ENCODE measurements at regions not wholly inside any gene's neighbourhood (a gene's known extent, or its start where the extent isn't known, plus 50 kb on each side); places are given as distances from the start of the nearest gene placed in this dataset.

- DNase-seq = no peak
These were observed 461.1 kb upstream of the NXPH2 start for GRCh38 chr2:139241286-139241685.

GRCh38 chr2:139237023-139237422, 456.8 kb upstream of the NXPH2 start:
- DNase-seq = no peak

DNA sequence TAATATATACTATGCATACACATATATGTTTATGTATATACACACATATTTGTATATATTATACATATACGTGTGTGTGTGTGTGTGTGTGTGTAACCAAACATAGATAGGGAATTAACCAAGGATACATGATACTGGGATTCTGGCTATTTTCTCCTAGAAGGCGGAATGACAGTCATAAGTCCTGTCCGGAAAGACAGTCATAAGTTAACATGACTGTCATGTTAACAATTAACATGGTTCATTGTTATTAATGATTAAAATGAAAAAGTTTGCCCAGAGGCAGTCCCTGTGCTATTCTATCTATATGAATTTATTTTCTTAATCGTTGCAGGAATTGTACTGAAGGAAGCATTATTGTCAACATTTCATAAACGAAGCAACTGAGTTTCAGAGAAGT, 450.7 kb upstream of the NXPH2 start:
- DNase-seq = no peak

DNA sequence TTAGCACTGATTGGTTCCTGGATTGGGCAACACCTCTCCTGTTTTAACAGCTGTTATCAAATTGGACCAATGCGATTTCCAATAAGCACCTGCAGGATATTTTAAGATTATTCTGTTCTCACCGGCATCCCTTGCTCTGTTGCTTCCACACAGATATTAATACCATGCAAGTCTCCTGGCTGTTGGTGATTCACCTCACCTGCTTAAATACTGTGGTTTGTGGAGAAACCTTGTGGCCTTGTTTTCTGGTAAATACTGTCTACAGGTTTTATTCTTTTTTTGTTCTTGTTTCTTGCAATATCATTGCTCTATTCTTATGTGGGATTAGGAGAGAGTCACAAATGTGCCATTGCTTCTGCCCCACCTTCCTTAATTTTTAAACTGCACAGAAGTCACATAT, 448.1 kb upstream of the NXPH2 start:
- DNase-seq = no peak

- no peak for DNase-seq
These were observed 445.8 kb upstream of the NXPH2 start for GRCh38 chr2:139225961-139226360.

GRCh38 chr2:139218181-139218580, 438.0 kb upstream of the NXPH2 start:
- no peak for DNase-seq

- no peak for DNase-seq
These were observed 437.5 kb upstream of the NXPH2 start for GRCh38 chr2:139217641-139218040.

DNA sequence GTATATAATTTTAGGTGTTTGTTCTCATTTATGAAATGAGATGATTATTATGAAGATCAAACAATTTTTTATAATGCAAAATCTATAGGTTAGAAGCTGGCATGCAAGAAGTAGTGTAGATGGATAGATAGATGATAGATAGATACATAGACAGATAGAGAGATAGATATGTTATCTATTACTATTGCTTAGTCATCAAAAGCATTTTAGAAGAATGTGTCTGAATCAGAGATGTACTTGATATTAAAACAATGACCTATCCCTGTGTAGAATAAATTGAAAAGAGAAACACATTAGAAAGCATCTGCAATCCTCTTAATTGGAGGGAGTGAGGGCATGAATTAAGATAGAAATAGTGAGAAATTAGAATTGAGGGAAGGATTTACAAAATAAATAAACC, 436.2 kb upstream of the NXPH2 start:
- DNase-seq = no peak

GRCh38 chr2:139214801-139215200, 434.6 kb upstream of the NXPH2 start:
- no peak for DNase-seq

DNA sequence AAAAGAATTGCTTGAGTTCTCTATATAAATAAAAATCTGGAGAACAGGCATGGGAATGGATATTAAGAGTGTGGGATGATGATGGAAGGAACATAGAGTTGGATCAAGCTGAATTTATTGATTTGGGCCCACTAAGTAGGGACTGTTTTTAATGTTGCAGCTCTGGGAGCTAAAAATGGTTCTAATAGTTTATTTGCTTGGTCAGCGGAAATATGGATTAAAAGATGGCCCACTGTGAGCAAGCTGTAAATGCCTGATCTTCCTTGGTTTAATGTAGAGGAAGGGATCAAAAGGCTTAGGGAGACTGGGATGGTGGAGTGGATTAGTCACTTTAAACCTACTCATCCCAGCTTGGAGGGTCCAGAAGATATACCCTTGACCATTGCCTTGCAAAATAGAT, 429.4 kb upstream of the NXPH2 start:
- no peak for DNase-seq

DNA sequence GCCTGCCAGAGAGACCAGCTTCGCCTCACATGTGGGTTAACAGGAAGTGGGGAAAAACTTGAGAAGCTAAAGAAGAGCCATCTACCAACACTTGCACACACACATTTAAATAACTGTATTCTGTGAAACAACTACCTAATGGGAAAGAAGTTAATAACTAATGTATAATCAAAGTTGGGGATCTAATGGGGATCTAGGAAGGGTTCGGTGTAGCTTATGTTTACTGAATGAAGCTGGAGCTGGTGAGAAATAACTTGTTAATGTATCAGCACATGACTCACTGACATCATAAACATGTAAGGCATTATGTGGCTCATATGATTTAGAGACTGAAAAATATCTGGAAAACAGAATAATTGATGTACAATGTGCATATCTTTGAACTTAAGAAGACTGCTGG, 421.3 kb upstream of the NXPH2 start:
- no peak for DNase-seq

- no peak for DNase-seq
These were observed 416.6 kb upstream of the NXPH2 start for GRCh38 chr2:139196754-139197153.

- no peak for DNase-seq
These were observed 414.4 kb upstream of the NXPH2 start for GRCh38 chr2:139194546-139194945.

- no peak for DNase-seq
These were observed 396.9 kb upstream of the NXPH2 start for GRCh38 chr2:139177041-139177440.

DNA sequence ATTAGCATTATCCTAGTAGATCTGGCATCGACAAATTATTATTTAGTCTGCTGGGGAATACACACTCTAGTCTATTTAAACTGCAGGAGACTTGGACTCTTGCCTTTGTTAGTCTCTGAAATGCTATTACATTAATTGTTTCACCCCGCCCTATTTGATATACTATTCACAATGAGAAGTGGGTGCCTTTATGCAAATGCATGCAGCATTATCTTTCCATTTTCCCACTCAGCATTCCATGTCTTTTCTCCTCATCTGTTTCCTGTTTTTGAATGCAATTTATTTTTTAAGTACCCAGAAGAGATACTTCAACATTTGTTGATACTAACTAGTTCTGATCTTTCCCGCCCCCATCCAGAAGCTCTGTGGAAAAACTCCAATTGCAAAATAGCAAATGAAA, 395.3 kb upstream of the NXPH2 start:
- no peak for DNase-seq

- no peak for DNase-seq
These were observed 390.2 kb upstream of the NXPH2 start for GRCh38 chr2:139170406-139170805.

GRCh38 chr2:139165601-139166000, 385.4 kb upstream of the NXPH2 start:
- DNase-seq = no peak

DNA sequence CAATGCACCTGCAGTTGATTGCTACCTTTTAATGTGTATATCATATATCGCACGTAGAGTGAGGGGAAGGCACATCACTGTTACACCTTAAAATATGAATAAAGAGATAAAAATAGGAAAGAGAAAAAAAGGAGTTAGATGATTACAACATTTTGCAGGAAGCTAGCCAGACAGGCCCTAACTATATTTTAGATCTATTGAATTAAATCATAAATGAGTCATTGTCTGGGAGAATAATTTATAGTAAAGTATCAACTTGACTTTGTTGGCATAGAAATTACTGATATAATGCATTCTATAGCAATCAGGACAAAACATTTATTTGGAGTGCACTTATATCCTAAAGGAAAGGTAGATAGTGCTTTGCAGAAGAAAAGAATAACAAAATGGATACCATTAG, 384.9 kb upstream of the NXPH2 start:
- no peak for DNase-seq

DNA sequence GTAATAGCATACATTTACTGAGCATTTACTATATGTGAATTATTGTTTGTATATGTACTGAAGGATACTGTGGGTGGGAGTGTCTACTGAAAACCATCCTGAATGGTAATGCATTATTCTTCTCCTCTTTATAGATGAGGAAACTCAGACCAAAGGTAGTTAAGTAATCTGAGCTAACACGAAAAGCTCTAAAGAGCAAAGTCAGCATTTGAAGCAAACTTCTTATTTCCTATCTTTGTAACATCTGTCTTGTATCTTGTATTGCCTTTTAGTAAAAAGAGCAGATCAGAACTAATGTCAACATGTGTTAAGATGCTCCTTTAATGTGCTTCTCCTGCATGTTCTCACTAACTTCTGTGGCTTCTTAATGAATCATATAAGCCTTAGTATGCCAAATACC, 382.8 kb upstream of the NXPH2 start:
- no peak for DNase-seq

- no peak for DNase-seq
These were observed 382.3 kb upstream of the NXPH2 start for GRCh38 chr2:139162456-139162855.

DNA sequence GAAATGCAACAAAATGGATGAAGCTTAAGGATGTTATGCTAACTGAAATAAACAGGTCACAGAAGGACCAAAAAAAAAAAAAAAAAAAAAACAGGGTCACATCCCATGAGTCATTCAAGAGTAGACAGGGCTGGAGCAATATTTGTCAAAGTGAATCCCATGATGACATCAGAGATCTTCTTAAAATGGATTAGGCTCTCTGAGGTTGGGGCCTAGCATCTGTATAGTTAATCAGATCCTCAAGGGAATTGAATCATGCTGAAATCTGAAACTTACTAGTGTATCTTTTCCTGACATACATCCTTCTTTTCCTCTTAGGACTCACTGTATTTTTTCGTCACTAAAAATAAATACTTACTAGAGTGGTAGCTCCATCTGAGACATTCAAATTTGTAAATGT, 380.6 kb upstream of the NXPH2 start:
- DNase-seq = no peak

DNA sequence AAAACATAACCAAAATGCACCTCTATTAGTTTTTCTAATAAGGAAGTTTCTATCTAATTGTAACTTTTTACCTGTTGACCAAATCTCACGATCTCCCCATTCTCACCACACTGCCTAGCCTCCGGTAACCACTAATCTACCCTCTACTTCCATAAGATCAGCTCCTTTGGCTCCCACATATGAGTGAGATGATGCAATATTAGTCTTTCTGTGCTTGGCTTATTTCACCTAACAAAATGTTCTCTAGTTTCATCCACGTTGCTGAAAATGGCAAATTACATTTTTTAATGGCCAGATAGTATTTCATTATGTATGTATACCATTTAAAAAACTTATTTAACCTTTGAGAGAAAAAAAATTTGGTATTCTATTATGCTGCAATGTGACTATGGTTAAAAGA, 379.0 kb upstream of the NXPH2 start:
- no peak for DNase-seq

- DNase-seq = no peak
These were observed 376.5 kb upstream of the NXPH2 start for GRCh38 chr2:139156730-139157129.

DNA sequence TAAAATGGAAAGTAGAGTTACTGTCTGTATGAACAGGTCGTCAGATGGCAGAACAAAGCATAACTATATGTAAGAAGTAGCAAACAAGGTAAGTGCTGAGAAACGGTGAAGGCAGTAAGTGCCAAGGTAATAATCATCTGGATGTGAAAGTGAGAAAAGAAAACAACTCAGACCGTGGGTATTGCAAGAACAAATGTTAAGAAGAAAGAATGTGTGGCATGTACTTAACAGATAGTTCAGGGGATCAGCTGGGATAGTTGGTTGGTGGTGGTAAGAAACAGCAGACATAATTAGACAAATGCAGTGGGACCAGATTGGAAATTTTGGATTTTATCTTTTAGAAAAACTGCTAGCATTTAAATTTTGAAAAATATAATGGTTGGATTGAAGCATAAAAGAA, 375.8 kb upstream of the NXPH2 start:
- DNase-seq = no peak

DNA sequence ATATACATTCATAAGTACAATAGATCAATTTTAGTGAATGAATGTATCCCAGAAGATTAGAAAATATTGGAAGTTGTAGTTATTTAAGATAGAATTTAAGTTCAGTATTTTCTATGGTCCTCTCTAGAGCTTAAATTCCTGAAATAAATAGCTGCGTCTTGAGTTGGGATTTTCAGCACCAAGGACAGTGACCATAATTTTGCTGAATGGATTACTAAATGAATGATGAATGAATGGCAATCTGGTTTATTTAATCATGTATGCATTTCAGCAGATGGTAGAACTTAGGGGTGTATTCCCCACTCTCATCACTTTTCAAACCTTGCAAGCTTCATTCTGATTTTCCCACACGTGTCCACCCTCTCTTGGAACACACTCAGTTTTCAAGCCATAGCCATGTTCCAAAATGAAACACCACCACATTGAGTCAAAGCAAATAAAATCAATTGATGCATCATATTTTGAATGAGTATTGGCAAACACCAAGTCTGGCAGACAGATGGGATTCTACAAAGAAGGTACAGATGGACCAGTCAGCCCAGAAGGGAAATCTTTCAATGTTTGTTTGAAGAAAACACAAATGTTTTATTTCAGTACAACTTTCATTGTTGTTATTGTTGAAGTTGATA, 362.2 kb upstream of the NXPH2 start:
- DNase-seq = no peak

DNA sequence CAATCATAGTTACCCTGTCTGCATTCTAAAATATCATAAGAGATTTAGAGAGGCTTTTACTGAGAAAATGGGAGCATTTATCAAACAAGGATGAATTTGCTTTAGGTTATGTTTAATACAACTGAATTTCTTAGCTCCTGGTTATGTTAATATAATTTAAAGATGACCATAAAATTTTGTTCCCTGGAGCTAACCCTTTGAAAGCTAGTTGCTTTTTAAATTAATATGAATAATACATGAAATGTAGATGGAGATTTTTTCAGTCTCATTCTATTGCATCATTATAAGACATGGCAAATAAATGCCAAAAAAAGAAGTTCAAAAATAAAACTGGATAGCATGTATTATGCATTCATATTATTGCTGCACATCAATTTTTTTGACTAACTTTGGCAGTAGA, 344.1 kb upstream of the NXPH2 start:
- no peak for DNase-seq

Measured in CD4-positive, alpha-beta T cell treated with Interleukin-21 for 1 hour (primary cell).